NCI-H82 treated with DMSO at 0.1 percent for 48 hours (cell line): ENCODE measurements at regions not wholly inside any gene's neighbourhood (a gene's known extent, or its start where the extent isn't known, plus 50 kb on each side); places are given as distances from the start of the nearest gene placed in this dataset.
"Not testable (repeated sequence)": the region's sequence is repeated elsewhere in the genome, so short reads cannot be mapped to it uniquely, and the experiment has no call there.

Experiments
- DNase-seq: peaks from one replicate; lab custom pipeline; 2025; ENCODE audit not compliant: unreplicated experiment; lab: John Stamatoyannopoulos, UW

DNA sequence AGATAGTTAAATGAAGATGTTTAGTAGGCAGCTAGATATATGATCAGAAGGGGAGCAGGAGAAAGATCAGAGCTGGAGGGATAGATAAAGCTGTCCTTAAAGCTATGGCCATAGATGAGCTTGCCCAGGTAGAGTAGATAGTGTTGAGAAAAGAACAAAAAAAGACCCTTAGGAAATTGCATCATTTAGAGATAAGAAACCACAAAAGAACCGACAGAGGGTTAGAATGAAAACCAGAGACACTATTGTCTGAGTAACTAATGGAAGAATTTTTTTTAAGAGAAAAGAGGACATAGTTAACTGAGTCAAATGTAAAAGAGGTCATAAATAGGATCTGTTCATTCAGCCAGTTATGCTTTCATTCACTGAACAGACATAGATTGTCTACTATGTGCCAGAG is 101.8 kb downstream of the TNFAIP3 start:
- DNase-seq: no peak

DNA sequence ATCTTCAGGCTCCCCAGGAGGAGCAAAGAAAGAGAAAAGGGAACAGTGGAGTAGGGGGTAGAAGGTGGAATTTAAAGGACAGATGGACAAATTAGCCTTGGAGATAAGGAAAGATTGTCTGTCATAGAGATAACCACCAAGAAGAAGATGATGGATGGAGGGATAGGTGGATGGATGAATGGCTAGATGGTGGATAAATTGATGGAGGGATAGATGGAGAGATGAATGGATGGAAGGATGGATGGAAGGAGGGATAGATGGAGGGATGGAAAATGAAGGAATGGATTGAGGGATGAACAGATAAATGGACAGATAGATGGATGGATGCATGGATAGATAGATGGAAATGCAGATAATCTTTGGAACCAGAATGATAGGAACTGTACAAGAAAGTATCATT is 102.8 kb downstream of the TNFAIP3 start:
- DNase-seq: no peak

DNA sequence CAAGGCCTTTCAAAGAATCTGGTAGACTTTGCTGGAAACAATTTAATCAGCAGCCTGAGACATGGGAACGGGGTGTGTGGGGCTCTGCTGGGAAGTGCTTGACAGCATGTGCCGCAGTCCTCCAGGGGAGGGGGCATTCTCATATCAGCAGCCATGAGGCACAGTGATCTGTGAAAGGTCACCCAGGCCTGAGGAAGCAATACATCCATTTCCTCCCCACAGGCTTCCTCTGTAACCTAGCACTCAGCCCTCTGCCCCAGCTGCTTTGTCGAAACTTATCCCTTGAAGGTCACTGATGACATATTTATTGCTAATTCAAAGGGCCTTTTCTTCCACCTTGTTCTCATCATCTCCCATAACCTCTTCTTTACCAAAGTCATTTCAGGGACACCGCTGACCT is 103.3 kb downstream of the TNFAIP3 start:
- DNase-seq: no peak

DNA sequence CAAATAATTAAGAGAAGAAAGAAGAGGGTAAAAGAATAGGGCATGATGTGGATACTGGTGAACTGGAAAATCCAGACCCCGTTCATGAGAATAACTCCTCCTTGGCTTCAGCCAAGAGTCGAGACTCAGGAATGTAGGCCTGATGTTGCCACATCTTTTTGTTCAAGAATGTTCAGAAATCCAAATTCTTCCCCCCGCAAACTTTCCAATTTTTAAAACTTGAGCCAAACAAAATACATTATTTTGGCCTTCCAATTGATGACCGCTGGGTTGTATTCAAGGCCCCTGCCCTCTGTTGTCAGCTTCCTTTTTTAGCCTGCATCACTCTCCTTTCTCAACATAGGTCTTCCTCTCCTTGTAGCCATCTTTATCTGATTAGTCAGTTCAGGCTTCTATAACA is 106.1 kb downstream of the TNFAIP3 start:
- no peak for DNase-seq

DNA sequence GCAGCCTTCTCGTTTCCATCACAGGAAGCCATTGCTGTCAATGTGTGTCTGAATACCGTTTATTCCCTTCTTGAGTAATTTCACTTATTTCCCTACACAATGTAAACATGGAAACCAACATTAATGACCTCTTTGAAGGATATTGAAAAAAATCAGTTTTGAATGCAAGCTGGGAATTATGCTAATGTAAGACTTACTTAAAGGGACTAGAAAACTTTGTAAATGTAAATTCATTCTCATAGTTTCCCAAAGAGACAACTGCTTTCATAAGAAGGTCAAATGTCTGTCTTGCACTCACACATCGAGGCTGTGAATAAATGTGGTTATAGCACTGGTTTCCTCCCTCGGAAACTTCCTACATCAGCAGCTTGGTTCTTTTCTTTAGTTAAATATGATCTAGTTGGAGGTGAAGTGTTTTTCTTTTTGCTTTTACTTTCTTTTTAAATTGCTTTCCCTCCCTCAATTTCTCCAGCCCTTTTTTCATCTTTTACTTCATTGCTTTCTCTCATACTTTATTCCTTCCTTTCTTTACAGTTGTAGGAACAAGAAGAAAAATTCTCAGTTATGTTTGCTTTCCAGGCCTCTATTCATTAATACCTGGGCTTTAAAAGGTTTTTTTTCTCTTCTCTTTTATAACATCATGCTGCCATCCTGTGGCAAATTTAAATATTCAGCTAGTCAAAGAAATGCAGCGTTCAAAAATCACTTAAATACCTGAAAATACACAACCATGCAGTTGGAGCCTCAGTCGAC is 108.3 kb downstream of the TNFAIP3 start:
- DNase-seq: no peak

DNA sequence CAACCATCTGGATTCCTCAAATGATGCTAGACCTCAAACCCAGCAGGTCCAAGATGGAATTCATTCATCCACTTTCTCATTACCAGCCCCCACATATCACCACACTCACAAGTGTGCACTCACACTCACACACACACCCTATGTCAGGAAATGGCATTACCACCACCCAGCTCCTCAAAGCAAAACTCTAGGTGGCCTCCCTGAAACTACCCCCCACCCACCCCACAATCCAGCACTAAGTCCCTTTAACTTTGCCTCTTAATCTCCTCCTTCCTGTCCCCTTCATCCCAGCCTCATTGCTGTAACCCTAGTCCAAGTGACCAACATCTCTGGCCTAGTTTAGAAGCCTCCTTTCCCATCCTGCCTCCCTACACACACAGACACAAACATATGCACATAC is 109.4 kb downstream of the TNFAIP3 start:
- DNase-seq: no peak

DNA sequence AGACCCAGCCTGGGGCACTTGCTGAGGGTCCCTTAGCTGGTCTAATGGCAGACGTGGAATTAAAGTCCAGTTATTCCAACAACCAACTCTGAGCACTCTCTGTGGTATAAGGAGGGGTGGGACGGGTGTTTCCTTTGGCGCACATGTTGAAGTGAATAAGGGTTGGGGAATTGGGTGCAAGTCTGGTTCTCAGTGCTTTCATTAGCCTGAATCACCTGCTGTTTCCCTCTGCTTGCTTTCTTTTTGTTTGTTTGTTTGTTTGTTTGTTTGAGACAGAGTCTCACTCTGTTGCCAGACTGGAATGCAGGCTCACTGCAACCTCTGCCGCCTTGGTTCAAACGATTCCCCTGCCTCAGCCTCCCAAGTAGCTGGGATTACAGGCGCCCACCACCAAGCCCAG is 110.1 kb downstream of the TNFAIP3 start:
- no peak for DNase-seq

DNA sequence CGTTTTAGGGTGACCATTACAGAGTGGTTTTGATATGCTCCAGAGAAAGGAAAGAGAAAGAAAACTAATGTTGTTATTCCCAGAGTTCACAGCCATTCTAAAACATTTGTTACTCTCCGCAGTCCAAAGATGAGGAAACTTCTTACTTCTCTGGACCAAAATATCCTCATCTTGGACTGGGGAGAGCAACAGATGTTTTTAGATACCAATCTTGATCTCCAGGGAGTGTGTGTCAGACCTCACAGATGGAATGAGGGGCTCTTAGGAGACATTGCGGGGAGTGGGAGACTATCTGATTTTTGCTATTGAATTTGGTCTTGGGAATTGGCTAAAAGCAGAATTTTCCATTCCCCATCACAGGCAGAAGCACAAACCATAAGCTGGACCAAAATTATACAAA is 110.8 kb downstream of the TNFAIP3 start:
- DNase-seq: no peak

DNA sequence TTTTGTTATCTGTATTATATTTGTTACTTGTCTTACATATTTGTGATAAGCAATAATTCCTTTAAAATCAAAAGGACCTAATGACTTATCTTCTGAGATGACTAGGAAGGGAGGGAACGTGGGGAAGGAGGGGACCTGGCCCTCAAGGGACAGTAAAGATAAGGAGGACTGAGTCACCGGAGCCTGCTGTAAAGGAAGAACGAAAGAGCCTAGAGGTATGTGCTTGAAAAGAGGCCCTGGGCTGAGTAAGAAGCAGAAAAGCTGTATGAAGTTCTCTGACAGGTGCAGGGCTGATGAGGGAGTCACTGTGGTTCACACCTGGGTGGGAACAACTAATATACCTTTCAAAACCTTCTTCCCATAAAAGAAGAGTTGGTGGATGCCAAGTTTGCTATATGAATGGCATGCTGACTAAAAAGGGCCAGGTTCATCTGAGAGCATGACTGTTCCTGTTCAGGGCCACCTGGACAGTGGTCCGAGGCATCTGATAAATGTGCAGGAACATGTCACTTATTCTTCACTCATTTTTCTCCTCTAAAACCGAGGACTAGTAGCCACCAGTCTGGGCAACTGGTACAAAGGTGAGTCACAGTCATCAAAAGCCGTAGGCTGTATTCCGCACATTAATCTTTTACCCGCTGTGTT is 111.3 kb downstream of the TNFAIP3 start:
- no peak for DNase-seq

DNA sequence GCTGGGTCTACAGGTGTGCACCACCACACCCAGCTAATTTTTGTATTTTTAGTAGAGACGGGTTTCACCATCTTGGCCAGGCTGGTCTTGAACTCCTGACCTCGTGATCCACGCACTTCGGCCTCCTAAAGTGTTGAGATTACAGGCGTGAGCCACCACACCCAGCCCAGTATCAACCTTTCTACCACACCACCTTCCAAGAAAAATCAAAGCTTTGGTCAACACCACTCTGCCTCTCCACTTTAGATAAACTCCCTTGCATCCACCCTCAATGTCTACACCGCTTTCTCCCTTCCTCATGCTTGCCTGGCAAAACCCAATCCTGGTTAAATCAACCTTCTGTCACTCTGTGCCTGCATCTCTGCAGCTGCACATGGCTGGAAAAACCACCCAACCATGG is 112.2 kb downstream of the TNFAIP3 start:
- DNase-seq: not testable (repeated sequence)

DNA sequence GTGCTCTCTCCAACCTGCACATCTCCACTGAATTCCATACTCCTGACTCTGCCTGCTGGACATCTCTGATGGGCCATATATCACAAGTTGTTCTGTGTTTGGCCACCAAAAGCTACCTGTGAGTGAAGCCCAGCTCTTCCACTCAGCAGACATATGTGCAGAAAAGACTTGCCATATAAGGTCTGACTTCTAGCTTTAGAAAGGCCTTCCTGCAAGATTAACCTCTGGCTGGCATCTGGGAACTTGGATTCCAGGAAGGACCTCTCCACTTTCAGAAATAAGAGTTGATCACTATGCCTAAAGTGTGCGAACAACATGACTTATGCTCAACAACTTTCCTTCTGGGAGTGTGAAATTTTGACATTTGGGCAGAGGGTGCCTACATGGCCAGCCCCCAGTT is 113.7 kb downstream of the TNFAIP3 start:
- DNase-seq: no peak

DNA sequence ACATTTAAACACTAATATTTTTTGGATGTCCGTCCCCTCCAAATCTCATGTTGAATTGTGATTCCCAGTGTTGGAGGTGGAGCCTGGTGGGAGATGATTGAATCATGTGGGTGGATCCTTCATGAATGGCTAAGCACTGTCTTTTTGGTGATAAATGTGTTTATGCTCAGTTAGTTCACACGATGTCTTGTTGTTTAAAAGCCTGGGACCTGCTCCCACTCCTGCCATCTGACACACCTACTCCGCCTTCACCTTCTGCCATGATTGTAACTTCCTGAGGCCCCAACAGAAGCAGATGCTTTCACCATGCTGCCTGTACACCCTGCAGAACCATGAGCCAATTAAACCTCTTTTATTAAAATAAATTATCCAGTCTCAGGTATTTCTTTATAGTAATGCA is 114.7 kb downstream of the TNFAIP3 start:
- no peak for DNase-seq

DNA sequence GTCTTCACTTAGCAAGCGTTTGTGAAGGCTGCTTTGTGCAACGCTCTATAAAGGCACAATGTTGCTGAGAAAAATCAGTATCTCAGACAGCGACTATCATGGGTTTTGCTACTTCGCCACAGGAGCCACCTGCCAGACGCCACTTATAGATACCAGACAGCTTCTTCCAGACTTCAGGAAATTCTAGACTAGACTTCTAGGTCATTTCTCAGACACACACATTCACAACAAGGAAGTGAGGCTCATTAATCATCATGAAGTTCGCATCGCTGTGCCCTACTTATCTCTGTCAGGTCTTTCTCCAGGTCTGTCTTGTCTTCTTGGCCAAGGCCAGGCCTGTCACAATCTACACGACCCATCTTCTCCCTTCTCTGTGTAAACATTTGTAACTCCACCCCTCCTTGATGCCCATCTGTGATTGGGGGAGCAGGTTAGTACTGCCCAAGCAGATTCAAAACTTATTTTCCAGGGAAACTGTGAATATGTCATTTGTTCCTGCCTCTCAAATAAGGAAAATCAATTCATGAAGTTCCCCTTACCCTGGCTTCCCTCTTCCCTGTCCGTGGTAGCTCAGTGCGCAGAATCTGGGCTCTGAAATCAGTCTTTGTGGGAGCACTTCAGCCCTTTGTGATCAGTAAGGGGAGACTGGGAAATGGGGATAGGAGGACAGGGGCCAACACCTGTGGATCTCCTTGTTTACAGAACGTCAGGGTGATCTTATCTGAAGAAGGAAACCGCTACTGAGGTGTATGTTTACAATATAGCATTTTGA is 115.5 kb downstream of the TNFAIP3 start:
- no peak for DNase-seq

DNA sequence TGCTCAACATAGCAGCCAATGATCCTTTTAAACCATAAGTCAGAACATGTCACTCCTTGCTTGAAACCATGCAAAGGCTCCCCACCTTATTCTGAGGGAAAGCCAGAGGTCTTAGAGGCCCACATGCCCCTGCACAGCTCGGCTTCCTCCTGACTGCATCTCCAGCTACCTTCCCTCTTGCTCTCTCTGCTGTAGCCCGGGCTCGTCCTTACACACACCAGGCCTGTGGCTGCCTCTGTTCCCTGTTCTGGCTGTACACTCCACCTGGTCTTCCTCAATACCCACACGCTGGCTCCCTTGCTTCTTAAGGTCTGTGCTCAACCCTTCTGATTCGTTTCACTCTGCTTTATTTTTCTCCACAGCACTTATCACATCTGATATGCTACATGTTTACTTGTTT is 116.2 kb downstream of the TNFAIP3 start:
- DNase-seq: no peak

DNA sequence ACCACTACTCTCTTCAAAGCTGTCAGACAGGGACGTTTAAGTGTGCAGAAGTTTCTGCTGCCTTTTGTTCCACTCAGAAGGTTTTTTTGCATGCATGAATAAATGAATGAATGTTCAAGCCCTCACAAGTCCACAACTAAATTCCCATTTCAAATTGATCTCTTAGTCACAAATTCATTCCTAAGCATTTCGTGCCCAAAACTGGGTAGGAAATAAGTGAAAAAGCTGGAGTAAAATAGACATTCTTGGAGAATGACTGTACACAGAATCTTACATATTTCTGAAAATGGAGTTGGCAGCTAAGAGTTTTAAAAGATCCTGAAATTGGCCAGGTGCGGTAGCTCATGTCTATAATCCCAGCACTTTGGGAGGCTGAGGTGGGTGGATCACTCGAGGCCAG is 117.6 kb downstream of the PERP start:
- DNase-seq: no peak

DNA sequence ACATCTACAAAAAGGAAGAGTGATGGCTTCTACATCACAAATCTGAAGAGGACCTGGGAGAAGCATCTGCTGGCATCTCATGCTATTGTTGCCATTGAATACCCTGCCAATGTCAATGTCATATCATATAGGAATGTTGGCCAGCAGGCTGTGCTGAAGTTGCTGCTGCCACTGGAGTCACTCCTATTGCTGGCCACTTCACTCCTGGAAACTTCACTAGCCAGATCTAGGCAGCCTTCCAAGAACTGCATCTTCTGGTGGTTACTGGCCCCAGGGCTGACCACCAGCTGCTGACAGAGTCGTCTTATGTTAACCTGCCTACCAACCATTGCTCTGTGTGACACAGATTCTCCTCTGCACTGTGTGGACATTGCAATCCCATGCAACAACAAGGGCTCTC is 111.8 kb downstream of the PERP start:
- DNase-seq: no peak

DNA sequence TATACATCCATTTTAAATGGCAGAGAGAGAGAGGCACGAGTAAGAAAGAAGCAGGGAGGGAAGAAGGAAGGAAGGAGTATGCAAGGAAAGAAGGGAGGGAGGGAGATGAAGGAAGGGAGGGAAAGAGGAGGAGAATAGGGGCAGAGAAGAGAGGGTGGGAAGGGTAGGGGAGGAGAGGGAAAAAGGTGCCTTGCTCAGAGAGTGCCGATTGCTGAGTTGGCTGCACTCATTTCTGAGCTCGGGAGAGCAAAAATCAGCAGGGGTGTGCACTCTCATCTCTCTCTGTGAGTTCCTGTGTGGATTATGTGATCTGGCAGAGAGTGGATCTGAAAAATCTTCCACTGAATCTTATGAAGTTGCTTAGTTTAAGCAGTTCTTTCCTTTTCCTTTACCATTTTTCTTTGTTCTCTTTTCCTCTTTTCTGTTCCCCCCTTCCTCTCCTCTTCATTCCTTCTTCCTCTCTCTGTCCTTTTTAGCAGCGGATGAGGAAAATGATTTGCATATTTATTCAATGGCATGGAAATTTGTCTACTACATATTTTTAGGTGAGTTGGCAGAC is 108.7 kb downstream of the PERP start:
- DNase-seq: no peak

DNA sequence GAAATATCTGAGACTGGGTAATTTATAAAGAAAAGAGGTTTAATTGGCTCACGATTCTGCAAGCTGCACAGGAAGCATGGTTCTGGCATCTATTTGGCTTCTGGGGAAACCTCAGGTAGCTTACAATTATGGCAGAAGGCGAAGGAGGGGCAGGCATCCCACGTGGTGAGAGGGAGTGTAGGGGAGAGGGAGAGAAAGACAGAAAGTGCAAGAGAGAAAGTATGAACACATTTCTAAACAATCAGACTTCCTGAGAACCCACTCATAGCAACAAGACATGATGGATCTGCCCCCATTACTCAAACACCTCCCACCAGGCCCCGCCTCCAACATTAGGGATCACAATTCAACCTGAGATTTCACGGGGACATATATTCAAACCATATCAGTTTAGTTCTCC is 107.4 kb downstream of the PERP start:
- no peak for DNase-seq

DNA sequence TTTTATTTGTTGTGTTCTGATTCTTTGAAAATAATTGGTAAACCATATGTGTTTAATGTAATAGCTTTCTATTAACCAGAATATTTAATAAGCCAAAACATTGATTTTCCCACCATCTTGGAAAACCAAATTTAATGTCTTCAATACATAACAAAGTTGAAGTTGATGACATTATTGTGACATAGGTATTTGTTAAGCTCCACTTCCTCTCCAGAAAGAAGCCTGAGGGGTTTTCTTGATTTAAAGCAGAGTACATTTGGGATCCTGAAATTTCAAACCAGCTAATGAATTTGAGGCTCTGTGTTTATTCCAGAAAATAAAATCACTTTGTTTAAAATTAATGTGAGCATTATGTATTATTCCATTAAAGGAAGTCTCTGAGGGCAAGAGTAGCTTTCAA is 106.3 kb downstream of the PERP start:
- DNase-seq: no peak

DNA sequence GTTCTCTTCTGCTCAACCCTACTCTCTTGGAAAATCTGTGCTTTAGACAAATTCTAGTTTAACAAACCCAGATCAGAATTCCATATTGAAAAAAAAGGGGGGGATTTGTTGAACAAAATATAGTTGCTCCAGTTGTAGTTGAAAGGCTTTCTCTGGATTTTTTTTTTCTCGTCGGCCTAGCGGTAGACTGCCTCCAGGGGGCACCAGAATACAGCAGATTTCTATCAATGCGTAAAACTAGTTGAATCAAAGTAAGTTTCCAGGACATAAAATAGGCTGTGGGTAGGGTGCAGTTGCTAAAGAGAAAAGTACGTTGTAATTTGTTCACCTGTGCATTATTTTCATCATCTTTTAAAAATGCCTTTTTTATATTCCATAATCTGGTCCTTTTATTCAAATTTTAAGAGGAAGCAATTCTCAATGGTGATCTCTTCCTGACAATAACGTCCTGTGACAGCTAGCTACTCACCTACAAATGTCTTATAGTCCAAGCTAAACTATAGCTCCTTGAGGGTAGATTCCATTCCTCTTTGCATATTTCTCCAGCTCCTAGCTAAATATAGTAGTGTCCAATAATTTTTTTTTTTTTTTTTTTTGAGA is 105.4 kb downstream of the PERP start:
- peak; percentile 5 for DNase-seq
